ENCODE measurements at regions not wholly inside any gene's neighbourhood (a gene's known extent, or its start where the extent isn't known, plus 50 kb on each side); places are given as distances from the start of the nearest gene placed in this dataset.

- no peak for DNase-seq (ENCODE audit: low read depth in 2 of 2)
Observed at GRCh38 chr5:164013077-164013670, 507.8 kb downstream of the MAT2B start.

GRCh38 chr5:164020116-164020515, 514.7 kb downstream of the MAT2B start:
- no peak for DNase-seq (ENCODE audit: low read depth in 2 of 2)

GRCh38 chr5:164027738-164028137, 522.3 kb downstream of the MAT2B start:
- no peak for DNase-seq (ENCODE audit: low read depth in 2 of 2)

- no peak for DNase-seq (ENCODE audit: low read depth in 2 of 2)
Observed at GRCh38 chr5:164038128-164038783, 532.8 kb downstream of the MAT2B start.

GRCh38 chr5:164041105-164041504, 535.7 kb downstream of the MAT2B start:
- DNase-seq (ENCODE audit: low read depth in 2 of 2), result no peak

- DNase-seq (ENCODE audit: low read depth in 2 of 2), result no peak
Observed at GRCh38 chr5:164048359-164048926, 543.0 kb downstream of the MAT2B start.

- DNase-seq (ENCODE audit: low read depth in 2 of 2), result no peak
Observed at GRCh38 chr5:164051745-164052144, 546.3 kb downstream of the MAT2B start.

- no peak for DNase-seq (ENCODE audit: low read depth in 2 of 2)
Observed at GRCh38 chr5:164052536-164053093, 547.2 kb downstream of the MAT2B start.

- DNase-seq (ENCODE audit: low read depth in 2 of 2), result no peak
Observed at GRCh38 chr5:164053123-164053522, 547.7 kb downstream of the MAT2B start.

GRCh38 chr5:164054461-164054860, 549.0 kb downstream of the MAT2B start:
- no peak for DNase-seq (ENCODE audit: low read depth in 2 of 2)

GRCh38 chr5:164057121-164057520, 551.7 kb downstream of the MAT2B start:
- no peak for DNase-seq (ENCODE audit: low read depth in 2 of 2)

GRCh38 chr5:164058621-164059020, 553.2 kb downstream of the MAT2B start:
- DNase-seq (ENCODE audit: low read depth in 2 of 2), result no peak

- DNase-seq (ENCODE audit: low read depth in 2 of 2), result no peak
Observed at GRCh38 chr5:164059471-164059870, 554.1 kb downstream of the MAT2B start.

- DNase-seq (ENCODE audit: low read depth in 2 of 2), result no peak
Observed at GRCh38 chr5:164060786-164061355, 555.5 kb downstream of the MAT2B start.

- no peak for DNase-seq (ENCODE audit: low read depth in 2 of 2)
Observed at GRCh38 chr5:164062304-164062703, 556.9 kb downstream of the MAT2B start.

GRCh38 chr5:164065266-164065665, 559.8 kb downstream of the MAT2B start:
- no peak for DNase-seq (ENCODE audit: low read depth in 2 of 2)

- no peak for DNase-seq (ENCODE audit: low read depth in 2 of 2)
Observed at GRCh38 chr5:164071671-164072070, 566.3 kb downstream of the MAT2B start.

GRCh38 chr5:164073081-164073480, 567.7 kb downstream of the MAT2B start:
- DNase-seq (ENCODE audit: low read depth in 2 of 2), result no peak

- DNase-seq (ENCODE audit: low read depth in 2 of 2), result no peak
Observed at GRCh38 chr5:164076556-164076955, 571.1 kb downstream of the MAT2B start.

- DNase-seq (ENCODE audit: low read depth in 2 of 2), result no peak
Observed at GRCh38 chr5:164090358-164090757, 584.9 kb downstream of the MAT2B start.

- DNase-seq (ENCODE audit: low read depth in 2 of 2), result no peak
Observed at GRCh38 chr5:164091836-164092235, 586.4 kb downstream of the MAT2B start.

- DNase-seq (ENCODE audit: low read depth in 2 of 2), result no peak
Observed at GRCh38 chr5:164094291-164094690, 588.9 kb downstream of the MAT2B start.

- no peak for DNase-seq (ENCODE audit: low read depth in 2 of 2)
Observed at GRCh38 chr5:164097749-164098148, 592.3 kb downstream of the MAT2B start.
